ENCODE measurements at regions not wholly inside any gene's neighbourhood (a gene's known extent, or its start where the extent isn't known, plus 50 kb on each side); places are given as distances from the start of the nearest gene placed in this dataset.

DNA sequence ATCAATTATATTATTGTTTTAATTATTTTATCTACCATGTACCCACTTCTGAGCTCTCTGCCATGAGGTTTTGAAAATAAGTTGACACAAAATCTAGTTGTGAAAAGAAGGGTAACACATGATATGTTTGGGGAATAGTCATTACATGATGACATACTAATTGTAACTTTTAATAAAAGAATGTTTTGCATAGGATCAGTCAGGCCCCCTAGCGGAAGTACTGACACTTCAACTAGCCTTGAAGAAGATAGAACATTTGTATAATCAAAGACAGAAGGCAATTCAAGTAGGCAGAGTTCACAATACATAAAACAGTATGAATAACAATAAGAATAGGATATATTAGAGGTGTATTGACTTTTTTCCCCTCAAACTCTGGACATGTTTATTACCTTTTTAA, 1191.0 kb upstream of the AGA start:
- no peak for DNase-seq

DNA sequence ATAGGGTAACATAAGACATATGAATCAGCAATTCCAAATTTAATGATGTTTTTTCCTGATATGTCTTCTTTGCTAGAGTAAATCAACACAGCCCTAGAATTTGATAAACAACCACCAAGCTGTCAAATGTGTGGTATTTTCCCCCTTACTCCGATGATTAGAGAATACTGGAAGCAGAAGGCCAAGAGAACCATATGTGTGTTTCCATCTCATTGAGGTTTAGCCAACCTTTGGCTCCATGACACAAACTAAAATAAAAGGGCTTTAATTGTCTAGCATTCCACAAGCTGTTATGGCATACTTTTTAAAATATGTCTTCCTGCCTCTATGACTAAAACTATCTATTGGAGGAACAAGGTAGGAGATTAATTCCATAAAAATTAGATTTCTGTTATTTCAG, 1222.4 kb upstream of the AGA start:
- no peak for DNase-seq

DNA sequence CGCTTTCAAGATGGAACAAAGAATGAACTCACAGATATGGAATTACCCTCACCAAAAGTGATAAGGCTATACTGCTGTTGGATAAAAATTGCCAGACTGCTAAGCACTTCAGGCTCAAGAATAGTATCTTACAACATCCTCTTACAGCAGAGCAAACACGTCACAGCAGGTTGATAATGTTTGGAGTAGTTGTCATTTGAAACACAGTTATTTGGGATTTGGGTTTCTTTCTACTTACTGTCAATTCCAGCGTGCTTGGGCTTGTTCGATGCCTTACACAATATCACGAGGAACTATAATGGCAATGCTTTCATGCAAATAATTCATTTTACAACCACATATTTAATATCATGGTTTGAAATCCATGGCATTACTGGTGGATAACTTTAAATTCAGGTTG, 1223.7 kb upstream of the AGA start:
- DNase-seq: no peak

DNA sequence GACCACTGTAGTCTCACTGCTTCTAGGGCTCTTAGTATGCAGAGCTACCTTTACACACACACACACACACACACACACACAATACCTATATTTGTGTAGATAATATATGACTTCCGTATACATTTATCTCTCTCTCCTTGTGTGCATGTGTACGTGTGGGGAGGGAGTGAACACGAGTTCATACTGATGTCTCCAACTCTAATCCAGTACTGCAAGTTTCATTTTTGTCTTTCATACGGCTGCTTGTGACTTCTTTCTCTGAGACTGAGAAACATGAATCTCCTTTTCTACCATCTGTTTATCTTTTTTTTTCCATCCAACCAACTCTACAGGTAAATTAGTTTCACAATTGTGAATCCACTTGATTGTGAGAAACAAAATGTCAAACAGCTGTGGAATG, 1229.5 kb upstream of the AGA start:
- DNase-seq: no peak

DNA sequence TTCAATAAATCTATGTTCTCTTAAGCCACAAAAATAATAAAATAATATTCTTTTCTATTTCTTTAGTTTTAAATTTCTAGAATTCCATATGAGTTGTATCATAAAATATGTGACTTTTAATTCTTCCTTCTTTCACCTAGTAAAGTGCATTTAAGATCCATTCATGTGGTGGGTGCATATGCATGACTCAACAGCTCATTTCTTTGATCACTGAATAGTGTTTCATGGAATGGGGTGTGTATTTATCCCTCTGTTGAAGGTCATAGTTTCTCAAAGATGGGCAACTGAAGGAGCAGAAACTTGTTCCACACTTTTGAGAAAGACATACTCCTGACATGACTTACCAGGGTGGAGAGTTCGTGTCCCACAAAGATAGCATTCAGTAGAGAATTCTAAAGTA, 1230.3 kb upstream of the AGA start:
- no peak for DNase-seq

DNA sequence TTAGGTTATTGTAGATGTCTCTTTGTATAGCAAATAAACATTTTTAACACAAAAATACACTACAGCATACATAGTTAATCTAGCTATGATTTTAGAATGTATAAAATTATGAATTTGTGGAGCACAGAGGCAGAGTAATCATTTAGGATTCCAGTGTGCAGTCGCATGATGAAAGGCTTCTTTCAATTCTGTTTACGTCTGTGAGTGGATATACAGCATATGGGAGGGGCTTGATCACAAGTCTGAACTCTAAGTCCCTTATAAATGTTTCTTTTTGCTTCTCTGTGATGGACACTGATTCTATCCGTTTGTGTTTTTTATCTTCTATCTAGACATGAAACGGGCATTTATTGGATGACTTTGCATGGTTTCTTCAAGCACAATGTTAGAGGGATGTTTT, 1239.6 kb upstream of the AGA start:
- no peak for DNase-seq

DNA sequence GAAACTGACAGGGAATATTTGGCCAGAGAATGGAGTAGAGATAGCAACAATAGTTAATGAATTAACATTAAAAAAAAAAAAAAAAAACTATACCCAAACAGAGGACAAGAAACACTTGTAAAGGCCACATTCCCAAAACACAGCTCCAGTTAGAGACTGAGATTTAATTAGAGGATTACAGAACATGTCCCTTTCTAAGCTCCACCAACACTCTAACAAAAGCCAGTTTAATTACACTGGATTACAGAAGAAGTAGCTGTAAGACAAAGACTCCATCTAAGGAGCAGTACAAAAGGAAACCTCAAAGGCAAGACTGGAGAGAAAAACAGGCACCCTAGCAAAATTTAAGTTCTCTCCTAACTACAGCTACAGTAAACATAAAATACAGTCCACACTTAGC, 1247.7 kb upstream of the AGA start:
- no peak for DNase-seq

DNA sequence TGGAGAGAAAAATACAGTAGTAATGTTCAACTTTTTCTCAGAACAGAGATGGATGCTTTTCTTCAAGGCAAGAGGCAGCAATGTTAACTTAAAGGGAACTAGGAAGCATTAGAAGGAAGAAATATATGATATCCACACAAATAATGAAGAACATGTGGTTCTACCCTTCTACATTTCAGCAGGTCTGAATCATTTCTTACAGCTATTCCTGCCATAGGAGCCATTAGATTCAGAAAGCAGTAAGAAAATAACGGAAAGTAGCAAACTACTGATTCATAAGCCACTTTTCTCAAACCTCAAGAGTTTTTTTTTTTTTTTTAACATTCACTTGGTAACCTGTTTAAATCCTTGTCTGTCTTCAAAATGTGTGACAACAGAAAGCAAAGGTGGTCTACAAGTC, 1251.6 kb upstream of the AGA start:
- DNase-seq: no peak

DNA sequence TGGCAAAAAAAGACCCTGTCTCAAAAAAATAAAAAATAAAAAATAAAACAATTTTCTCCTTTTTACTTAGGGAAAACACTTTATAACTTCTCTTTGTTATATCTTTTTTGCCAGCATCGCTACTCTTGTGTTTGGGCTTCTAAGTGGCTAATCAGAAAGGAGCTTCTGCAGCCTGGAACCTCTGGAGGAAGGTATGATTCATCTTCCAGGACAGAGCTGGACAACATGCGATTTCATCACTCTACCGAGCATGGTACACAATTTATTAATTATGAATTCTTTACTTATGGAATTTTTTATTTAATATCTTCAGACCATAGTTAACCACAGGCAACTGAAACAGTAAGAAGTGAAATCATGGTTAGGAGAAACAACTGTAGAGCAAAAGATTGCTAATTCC, 1254.3 kb upstream of the AGA start:
- no peak for DNase-seq

DNA sequence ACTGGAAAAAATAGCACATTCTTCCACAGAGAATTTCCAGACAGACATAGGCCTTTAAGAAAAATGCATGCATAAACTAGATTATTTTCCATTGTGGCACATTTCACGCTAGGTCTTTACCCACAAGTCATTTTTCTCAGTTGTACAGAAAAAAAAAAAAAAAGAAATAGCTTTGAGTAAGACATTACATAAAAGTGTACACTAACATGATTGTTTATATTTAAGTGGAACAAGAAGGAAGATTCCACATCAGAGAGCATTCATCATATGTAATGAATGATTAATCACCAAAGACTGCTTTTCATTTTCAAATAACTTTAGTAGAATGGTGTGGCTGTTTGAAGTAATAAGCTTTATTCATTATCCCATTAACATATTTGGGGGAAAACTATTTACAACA, 1270.2 kb upstream of the AGA start:
- no peak for DNase-seq

DNA sequence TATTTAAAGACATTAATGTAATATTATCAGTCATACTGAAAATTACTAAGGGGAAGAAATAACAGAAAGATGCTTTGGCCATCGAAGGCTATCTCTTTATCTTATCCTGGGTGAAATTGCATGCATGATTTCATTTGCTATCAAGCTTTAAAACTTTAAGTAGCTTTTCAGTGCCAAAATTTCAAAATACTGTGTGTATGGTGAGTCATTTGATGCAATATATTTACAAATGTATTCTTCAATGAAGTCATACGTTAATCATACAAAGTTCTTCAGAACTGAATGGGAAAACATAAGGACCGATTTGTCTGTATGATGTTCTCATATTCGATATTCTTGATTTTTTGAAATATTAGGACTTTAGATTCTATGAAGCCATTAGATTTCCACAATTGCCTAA, 1295.8 kb upstream of the AGA start:
- DNase-seq: no peak

DNA sequence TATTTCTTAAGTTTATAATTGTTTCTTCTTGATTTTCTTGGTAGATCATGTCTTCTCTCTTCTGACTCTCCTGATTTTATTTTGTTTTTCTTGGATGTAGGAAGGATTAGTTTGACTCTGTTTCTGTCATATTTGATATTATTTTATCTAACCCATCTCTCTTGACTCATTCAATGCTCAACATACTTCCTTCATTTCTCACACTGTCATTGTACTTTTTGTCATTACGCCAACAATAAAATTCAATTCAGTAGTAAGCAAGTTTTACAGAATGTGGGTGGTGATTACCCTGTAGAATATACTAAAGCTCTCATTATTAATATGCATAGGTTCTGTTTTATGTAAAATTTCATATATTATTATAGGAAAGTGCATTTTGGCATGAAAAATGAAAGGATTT, 1303.0 kb upstream of the AGA start:
- no peak for DNase-seq

DNA sequence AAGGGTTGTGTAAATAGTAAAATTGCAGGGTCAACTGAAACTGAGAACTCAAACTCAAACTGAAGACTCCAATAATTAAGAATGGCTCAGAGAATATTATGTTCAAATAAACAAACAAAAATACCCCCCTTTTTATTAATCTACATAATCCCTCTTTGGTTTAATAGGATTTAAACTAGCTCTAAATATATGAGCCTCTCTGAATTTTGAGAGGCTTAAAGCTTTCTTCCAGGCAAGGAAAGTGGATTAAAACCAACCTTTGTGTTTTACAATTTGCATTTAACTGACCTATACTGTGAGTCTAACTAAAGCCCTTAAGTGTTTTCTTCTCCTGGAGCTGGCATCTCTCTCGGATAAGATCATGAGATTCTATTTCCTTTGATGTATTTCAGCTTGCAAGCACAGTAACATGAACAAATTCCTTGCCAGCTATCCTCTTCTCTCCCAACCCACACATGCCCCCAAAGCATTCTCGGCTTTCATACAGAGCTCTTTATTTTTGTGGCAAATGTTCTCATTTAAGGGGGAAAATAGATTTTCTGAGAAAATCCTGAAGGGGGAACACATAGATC, 1310.8 kb upstream of the AGA start:
- no peak for DNase-seq

DNA sequence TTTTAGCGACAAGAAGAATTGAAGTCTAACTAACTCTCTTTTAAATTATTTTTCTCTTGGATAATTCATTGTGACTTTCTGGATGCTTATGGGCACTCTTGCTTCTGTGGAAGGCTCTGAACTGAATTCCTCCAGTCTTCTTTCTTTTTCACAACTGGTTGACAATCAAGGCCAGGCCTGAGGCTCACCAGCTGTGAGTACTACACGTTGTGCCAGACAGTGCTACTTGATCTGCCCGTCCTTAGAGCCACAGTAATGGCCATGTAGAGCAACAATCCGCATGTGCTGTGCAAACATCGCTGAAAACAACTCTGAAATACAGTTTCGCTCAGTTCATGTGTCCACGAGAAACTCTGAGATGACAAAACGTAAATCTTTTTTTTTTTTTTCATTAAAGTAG, 1336.3 kb upstream of the AGA start:
- DNase-seq: no peak

DNA sequence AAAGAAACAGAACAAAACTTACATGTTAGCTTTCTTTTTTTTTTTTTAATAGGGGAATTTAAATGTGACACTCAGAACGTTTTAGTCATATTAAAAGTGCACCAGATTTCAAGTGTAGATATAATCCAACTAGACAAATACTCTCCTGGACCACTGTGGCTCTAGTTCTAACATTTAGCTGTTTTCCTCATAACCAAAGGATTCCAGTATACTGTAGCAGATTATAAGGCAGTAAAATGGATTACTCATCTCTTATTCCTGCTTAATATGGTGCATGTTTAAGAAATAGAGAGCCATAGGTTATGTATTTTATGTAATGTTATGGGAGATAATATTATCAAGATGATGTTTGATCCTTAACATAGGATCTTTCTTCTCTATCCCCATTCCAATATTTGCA, 1339.5 kb upstream of the AGA start:
- no peak for DNase-seq

DNA sequence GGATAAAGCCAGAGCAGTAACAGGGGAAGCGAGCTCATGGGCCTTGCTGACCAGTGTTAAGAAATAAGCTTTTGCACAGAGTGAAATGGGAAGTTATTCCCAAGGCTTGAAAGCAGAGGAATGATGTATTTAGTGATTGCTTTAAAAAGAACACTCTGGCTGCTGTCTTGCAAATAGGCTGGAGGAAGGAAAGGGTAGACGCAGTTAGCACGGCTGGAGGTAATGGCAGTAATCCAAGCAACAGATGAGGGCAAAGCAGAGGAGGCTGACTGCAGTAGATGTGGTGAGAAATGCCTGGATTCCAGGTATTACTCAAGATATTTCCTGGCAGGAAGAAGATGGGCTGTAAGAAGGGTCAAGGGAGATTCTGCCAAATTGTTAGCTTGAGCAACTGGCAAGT, 1342.3 kb upstream of the AGA start:
- no peak for DNase-seq

DNA sequence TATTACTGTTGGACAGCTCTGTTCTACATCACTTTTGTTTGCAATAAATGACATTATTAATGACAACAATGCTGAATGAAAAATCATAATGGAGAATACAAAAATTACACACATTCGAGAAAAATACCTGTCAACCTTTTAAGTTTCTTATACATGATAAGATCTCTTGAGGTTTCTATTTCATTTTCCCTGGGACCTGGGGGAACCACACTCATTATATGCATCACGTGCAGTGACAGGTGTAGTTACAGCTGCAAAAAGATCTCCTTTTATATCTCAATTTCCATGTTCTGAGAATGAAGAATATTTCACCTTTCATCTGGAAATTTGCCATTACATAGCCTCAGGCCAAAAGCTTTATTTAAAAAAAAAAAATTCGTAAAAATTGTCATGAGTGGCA, 1347.0 kb upstream of the AGA start:
- DNase-seq: no peak

DNA sequence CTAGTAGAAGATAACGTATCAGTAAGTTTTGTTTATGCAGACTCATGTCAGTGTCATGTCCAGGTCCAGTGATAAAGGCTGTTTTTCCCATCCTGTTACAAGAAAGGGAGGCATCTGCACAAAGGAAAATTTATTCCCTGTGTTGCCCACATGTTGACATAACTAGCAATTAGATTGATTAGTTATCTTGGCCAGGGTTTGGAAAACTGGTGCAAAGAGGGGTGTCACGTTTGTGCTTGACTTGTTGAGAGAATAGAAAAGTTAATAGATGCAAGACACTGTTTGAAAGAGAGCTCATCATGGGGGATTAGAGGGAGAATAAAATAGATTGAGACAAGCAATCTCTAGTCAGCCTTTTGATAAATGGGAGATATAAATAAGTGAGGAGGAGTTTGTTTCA, 1357.0 kb upstream of the AGA start:
- no peak for DNase-seq

DNA sequence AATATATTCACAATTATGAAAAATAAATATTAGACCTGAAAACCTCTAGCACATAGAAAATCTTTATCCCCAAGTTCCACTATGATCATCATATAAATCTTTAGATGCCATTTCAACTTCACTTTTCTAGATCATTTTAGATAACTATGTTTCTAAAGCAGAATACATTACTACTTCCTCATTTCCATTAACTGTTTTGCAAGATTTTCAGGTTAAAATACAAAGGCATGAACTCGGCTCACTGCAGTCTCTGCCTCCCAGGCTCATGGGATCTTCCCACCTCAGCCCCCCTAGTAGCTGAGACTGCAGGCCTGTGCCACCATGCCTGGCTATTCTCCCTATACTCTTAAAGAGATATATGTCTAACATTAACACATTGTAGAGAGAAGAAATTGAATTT, 1365.9 kb upstream of the AGA start:
- no peak for DNase-seq

DNA sequence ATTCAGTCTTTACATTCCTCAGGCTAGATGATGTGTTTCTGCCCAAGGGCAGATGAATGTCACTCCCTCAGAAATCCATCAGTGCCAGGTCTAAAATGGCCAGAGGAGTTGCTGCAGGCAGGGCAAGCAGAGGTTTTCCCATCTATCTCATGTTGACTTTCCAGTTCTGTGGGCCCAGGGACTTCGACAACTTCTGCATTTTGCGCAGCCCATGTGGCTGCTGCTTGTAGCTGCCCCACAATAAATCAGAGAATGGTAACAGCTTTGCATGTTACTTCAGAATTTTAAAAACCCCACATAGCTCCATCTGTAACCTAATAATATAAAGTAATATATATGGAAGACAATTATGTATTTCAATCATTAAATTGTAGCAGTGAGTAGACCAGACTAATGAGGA, 1367.7 kb upstream of the AGA start:
- DNase-seq: no peak

DNA sequence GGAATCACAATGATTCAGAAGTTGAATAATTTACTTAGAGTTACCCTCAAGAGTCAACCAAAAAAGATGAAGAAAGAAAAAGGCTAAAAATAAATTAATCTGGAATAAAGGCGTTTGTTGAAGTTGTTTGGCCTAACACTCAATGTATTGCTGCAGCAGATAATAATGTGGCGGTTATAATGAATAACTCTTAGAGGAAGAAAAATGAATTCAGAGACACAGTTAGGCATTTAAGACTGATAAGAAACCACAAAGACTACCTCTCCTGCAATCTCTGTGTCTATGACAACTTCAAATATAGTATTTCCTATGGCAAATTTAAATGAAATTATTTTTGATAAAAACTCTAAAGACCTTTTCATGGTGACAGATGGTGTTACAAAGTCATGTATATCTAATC, 1369.1 kb upstream of the AGA start:
- DNase-seq: no peak

DNA sequence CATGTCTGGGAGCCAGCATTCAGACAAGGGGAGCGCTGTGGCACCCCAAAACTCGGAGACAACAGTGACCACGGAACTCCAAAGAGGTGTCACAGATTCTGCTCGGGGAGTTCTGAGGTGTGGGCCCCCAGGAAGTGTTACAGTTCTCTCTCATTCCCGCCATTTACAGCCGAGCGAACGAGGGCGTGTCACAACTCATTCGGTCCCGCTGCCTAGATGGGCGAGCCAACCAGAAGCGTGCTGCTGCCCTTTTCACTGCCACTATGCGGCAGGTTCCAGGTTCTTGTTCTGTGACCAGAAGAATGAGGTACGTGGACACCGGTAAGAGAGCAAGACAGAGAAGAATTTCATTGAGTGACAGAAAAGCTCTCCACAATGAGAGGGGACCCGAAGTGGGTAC, 1370.6 kb upstream of the AGA start:
- no peak for DNase-seq

DNA sequence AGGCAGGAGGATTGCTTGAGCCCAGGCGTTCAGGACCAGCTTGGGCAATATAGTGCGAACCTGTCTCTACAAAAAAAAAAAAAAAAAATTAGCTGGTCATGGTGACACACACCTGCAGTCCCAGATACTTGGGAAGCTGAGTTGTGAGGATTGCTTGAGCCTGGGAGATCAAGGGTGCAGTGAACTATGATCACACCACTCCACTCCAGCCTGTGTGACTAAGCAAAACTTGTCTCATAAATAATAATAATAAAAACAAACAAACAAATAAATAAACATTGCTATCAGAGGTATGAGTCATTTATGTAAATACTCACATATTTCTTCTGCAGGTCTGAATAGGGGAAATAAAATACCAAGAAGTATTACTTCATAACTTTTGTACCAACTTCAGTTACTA, 1372.7 kb upstream of the AGA start:
- no peak for DNase-seq

DNA sequence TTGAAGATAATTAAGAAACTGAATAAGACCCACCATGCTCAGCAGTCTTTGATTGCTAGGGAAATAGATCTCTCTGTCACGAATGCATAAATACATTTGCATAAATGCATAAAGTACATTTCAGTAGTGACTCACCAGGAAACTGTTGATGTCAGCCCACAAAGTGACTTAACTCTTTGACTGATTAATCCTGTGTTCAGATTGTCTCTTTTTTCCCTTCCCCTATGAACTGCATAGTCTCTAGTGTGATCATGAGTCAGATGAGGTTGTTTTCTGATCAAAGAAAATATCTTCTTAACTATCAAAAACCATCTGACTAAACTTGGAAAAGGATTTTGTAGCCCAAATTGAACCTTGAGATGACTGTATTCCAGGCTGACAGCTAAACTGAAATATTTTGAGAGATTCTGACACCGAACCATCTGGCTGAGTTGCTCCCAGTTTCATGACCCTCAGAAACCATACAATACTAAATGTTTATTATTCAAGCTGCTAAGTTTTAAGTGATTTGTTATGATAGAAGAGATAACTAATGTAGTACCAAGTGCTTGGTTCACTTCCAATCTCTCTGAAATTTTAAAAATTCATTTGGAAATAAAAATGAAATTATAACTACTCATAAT, 1381.5 kb upstream of the AGA start:
- DNase-seq: no peak

DNA sequence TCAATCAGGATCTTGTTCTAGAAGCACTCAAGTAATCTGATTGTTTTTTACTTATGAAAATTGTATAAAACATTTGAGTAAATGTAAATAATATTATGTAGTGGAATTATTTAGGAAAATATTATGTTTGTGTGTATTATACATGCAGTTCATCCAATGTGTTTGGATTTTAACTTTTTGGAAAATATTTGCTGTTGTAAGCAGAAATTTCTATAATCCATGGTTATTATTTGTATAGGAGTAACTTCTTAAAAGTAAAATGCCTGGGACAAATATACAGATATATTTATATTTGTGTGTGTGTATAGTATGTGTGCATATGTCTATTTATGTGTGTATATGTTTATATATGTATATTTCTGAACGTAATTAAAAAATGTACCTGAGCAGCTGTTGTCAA, 1394.6 kb upstream of the AGA start:
- no peak for DNase-seq

DNA sequence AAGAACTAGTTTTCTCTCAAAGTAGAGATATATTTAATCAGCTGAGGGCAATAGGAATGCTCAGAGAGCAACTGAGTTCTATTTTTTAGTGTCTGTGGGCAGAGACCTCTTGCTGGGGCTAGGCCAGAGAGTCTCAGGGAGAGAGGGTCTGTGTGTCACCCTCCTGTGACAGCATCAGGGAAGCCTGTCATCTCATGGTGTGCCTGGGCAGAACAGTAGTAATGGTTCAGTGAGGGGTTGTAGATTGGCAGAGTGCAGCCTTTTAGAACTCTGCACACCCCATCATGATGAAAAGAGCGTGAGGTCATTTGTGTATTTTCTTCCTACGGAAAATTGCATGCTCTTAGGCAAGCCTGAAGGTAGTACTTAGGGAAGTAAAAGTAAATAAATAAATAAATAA, 1396.5 kb upstream of the AGA start:
- DNase-seq: no peak
